A673 (cell line): ENCODE measurements at regions not wholly inside any gene's neighbourhood (a gene's known extent, or its start where the extent isn't known, plus 50 kb on each side); places are given as distances from the start of the nearest gene placed in this dataset.

ENCODE experiments used
- CTCF ChIP-seq: fragments of 300-800, 200-600 bp; sonication (generic); conservative IDR thresholded peaks from 2 replicates; pipeline ENCODE4 v1.5.1; 2017; ENCODE audit warnings: low read depth, mild to moderate bottlenecking, antibody characterized with exemption, low read length, moderate library complexity, mixed read lengths
- EZH2 ChIP-seq: fragments of 200-600 bp; sonication (generic); IDR thresholded peaks from 2 replicates; pipeline ENCODE4 v1.6.1; 2017; ENCODE audit warnings: borderline replicate concordance, low read depth, mild to moderate bottlenecking, mixed read lengths, antibody characterized with exemption, low read length; ENCODE audit not compliant: poor library complexity, severe bottlenecking

GRCh38 chr3:117120014-117120413, 410.4 kb downstream of the TUSC7 start:
- TF ChIP-seq EZH2 (no peak), CTCF (no peak)
